Esophagus squamous epithelium (tissue), 5 donors: ENCODE measurements at regions not wholly inside any gene's neighbourhood (a gene's known extent, or its start where the extent isn't known, plus 50 kb on each side); places are given as distances from the start of the nearest gene placed in this dataset.
"Not testable (repeated sequence)": the region's sequence is repeated elsewhere in the genome, so short reads cannot be mapped to it uniquely, and the experiment has no call there.

Experiments used
- DNase-seq: peaks from one replicate; lab custom pipeline; 2025; lab: John Stamatoyannopoulos, UW
- H3K27ac ChIP-seq, 4 donors: fragments of 200-600 bp; sonication (generic); one replicate each; pipeline ENCODE4 v1.5.1; 2016 to 2019; ENCODE audit warnings: mild to moderate bottlenecking in 1 of 4
- H3K27me3 ChIP-seq, 4 donors: fragments of 200-600 bp; sonication (generic); 1 replicate in 3 of 4; 2 replicates in 1 of 4; pipeline versions ENCODE4 v1.5.1 to v1.6.0; 2017 to 2021; ENCODE audit warnings: antibody characterized with exemption in 1 of 4
- H3K36me3 ChIP-seq, 3 donors: fragments of 200-600 bp; sonication (generic); one replicate each; pipeline ENCODE4 v1.5.1; 2016 to 2019
- H3K4me1 ChIP-seq, 3 donors: fragments of 200-600 bp; sonication (generic); one replicate each; pipeline ENCODE4 v1.5.1; 2017 to 2019
- H3K4me3 ChIP-seq, 4 donors: fragments of 200-600 bp; sonication (generic); 1 replicate in 3 of 4; 2 replicates in 1 of 4; pipeline ENCODE4 v1.5.1; 2016 to 2019; ENCODE audit warnings: mild to moderate bottlenecking in 2 of 4, moderate library complexity in 1 of 4
- H3K9me3 ChIP-seq, 3 donors: fragments of 200-600 bp; sonication (generic); one replicate each; pipeline ENCODE4 v1.5.1; 2016 to 2019
- CTCF ChIP-seq, 6 experiments: fragments of 450-650 bp in 4 of 6; fragments of 200-600 bp in 2 of 6; sonication (generic) in 2 of 6; IDR thresholded peaks; one replicate each; pipeline ENCODE4 v1.5.1; 2016 to 2019; ENCODE audit warnings: antibody characterized with exemption in 6 of 6, mild to moderate bottlenecking in 4 of 6, moderate library complexity in 4 of 6
- POLR2A ChIP-seq, 4 donors: fragments of 450-650 bp; IDR thresholded peaks; one replicate each; pipeline ENCODE4 v1.6.1; 2017; ENCODE audit warnings: antibody characterized with exemption in 4 of 4, mild to moderate bottlenecking in 4 of 4, moderate library complexity in 3 of 4
- WGBS, 2 donors: methylation state at CpG; one replicate each; pipeline ENCODE4 v1.1.5; 2018; 5-methylcytosine and 5-hydroxymethylcytosine counted together
- intact Hi-C: fragments of 100-400 bp; cut with DNase I; formaldehyde crosslinking; loops from one replicate; pipeline ENCODE4 v1.15.0; 2022
- donor health status: DM: yes; HTN: yes; CAD: no.

- no peaks in the 10 kb centered on the region for H3K27me3 ChIP-seq
- no peaks in the 10 kb centered on the region for H3K4me1 ChIP-seq
- no peak overlapping the region for H3K4me3 ChIP-seq
- DNase-seq: no peak
- no peaks in the 10 kb centered on the region for H3K9me3 ChIP-seq
- intact Hi-C loops: no loop called here
- H3K27ac ChIP-seq: no peak overlapping the region
- no peaks in the 10 kb centered on the region for H3K36me3 ChIP-seq
- TF ChIP-seq POLR2A (IDR thresholded peaks at IDR 0.05) (no peak), CTCF (IDR thresholded peaks at IDR 0.05) (no peak)
Measured at GRCh38 chr6:120451508-120451907, 882.8 kb downstream of the TBC1D32 start.

- Histone ChIP-seq H3K4me1 (no peaks in the 10 kb centered on the region), H3K27ac (no peak overlapping the region), H3K9me3 (no peaks in the 10 kb centered on the region), H3K4me3 (no peak overlapping the region), H3K36me3 (no peaks in the 10 kb centered on the region), H3K27me3 (no peaks in the 10 kb centered on the region)
- TF ChIP-seq CTCF (IDR thresholded peaks at IDR 0.05) (no peak), POLR2A (IDR thresholded peaks at IDR 0.05) (no peak)
- 27 to 33% methylated on average over 3 of the region's 3 CpGs for WGBS, 2 donors
- intact Hi-C loops: no loop called here
- no peak for DNase-seq
Measured at GRCh38 chr6:120447605-120448004, 886.7 kb downstream of the TBC1D32 start.

GRCh38 chr6:120432840-120433239 is 901.4 kb downstream of the TBC1D32 start:
- DNase-seq, H3K36me3 ChIP-seq, H3K9me3 ChIP-seq, H3K27ac ChIP-seq, H3K4me3 ChIP-seq, H3K27me3 ChIP-seq, H3K4me1 ChIP-seq, intact Hi-C loops: not testable (repeated sequence)
- WGBS, 2 donors: 87 to 90% methylated on average over 2 to 4 of the region's 11 CpGs

GRCh38 chr6:120431841-120432240 is 902.4 kb downstream of the TBC1D32 start:
- H3K4me3 ChIP-seq: no peak overlapping the region
- 90 to 93% methylated on average over 5 to 11 of the region's 11 CpGs for WGBS, 2 donors

GRCh38 chr6:120411394-120411793 is 922.9 kb downstream of the TBC1D32 start:
- Histone ChIP-seq H3K4me1 (no peaks in the 10 kb centered on the region), H3K4me3 (no peak overlapping the region), H3K27ac (no peak overlapping the region), H3K27me3 (no peaks in the 10 kb centered on the region), H3K36me3 (no peaks in the 10 kb centered on the region), H3K9me3 (no peaks in the 10 kb centered on the region)
- intact Hi-C loops: no loop called here
- no peak for DNase-seq
- TF ChIP-seq CTCF (IDR thresholded peaks at IDR 0.05) (no peak), POLR2A (IDR thresholded peaks at IDR 0.05) (no peak)
- 47 to 78% methylated on average over 3 of the region's 3 CpGs for WGBS, 2 donors

More at GRCh38 chr6:120431841-120432240, 902.4 kb downstream of the TBC1D32 start:
- H3K27me3 ChIP-seq: no peaks in the 10 kb centered on the region
- H3K9me3 ChIP-seq: no peaks in the 10 kb centered on the region
- no peaks in the 10 kb centered on the region for H3K4me1 ChIP-seq
- no peaks in the 10 kb centered on the region for H3K36me3 ChIP-seq
- DNase-seq: no peak
- TF ChIP-seq POLR2A (IDR thresholded peaks at IDR 0.05) (no peak), CTCF (IDR thresholded peaks at IDR 0.05) (no peak)
- H3K27ac ChIP-seq: no peak overlapping the region
- intact Hi-C loops: no loop called here

GRCh38 chr6:120410586-120410985 is 923.7 kb downstream of the TBC1D32 start:
- no peaks in the 10 kb centered on the region for H3K36me3 ChIP-seq
- no peaks in the 10 kb centered on the region for H3K27me3 ChIP-seq
- intact Hi-C loops: no loop called here
- H3K4me1 ChIP-seq: no peaks in the 10 kb centered on the region
- no peak overlapping the region for H3K27ac ChIP-seq
- H3K9me3 ChIP-seq: no peaks in the 10 kb centered on the region
- no peak for TF ChIP-seq POLR2A (IDR thresholded peaks at IDR 0.05)
- no peak for TF ChIP-seq CTCF (IDR thresholded peaks at IDR 0.05)
- DNase-seq: no peak
- 70 to 76% methylated on average over 1 of the region's 1 CpG for WGBS, 2 donors
- no peak overlapping the region for H3K4me3 ChIP-seq
